ENCODE measurements at regions not wholly inside any gene's neighbourhood (a gene's known extent, or its start where the extent isn't known, plus 50 kb on each side); places are given as distances from the start of the nearest gene placed in this dataset.

DNA sequence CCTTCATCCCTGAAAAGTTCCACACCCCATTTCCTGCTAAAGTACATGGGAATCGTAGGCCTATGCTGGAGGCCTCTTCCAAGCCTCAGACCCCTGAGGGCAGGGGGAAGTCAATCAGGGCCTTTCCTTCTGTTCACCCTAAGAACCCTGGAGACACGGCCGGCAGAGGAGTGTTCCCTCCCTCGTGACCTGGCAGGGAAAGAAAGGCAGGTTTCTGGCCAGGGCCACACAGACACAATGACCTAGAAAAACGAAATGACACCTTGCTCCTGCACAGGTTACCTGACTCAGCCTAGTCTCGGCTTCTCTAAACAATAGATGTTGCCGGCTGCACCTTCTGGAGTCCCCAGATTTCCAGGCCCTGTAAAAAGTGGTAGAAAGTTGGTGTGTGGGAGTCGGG is 60.6 kb upstream of the CADM1 start (continued):
- TF ChIP-seq, protein P1, sequence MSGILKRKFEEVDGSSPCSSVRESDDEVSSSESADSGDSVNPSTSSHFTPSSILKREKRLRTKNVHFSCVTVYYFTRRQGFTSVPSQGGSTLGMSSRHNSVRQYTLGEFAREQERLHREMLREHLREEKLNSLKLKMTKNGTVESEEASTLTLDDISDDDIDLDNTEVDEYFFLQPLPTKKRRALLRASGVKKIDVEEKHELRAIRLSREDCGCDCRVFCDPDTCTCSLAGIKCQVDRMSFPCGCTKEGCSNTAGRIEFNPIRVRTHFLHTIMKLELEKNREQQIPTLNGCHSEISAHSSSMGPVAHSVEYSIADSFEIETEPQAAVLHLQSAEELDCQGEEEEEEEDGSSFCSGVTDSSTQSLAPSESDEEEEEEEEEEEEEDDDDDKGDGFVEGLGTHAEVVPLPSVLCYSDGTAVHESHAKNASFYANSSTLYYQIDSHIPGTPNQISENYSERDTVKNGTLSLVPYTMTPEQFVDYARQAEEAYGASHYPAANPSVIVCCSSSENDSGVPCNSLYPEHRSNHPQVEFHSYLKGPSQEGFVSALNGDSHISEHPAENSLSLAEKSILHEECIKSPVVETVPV (CRISPR knock-in tag; IDR thresholded peaks at IDR 0.05), result no peak
- no peak for TF ChIP-seq BACH2 (CRISPR knock-in tag; IDR thresholded peaks at IDR 0.05; ENCODE audit: borderline replicate concordance)

DNA sequence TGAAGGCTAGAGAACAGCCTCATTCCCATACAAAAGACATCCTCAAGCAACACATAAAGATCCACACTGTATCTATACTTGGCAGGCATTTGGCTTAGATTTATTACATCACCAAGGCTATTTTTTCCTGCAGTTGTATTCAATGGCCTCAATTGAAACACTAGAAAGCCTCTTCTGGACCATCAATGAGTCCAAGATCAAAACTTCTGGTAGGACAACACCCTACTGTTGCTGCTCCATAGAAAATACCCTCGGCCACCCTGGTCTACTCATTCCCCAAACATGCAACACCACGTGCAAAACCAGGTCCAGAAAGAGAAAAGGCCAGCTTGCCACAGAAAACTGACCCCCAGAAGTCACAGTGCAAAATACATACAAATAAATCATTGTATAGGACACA is 56.9 kb upstream of the CADM1 start:
- no peak for ATAC-seq
- no peak for TF ChIP-seq ZFP30 (CRISPR knock-in tag; IDR thresholded peaks at IDR 0.05)
- TF ChIP-seq, protein P2, sequence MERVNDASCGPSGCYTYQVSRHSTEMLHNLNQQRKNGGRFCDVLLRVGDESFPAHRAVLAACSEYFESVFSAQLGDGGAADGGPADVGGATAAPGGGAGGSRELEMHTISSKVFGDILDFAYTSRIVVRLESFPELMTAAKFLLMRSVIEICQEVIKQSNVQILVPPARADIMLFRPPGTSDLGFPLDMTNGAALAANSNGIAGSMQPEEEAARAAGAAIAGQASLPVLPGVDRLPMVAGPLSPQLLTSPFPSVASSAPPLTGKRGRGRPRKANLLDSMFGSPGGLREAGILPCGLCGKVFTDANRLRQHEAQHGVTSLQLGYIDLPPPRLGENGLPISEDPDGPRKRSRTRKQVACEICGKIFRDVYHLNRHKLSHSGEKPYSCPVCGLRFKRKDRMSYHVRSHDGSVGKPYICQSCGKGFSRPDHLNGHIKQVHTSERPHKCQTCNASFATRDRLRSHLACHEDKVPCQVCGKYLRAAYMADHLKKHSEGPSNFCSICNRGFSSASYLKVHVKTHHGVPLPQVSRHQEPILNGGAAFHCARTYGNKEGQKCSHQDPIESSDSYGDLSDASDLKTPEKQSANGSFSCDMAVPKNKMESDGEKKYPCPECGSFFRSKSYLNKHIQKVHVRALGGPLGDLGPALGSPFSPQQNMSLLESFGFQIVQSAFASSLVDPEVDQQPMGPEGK (CRISPR knock-in tag; IDR thresholded peaks at IDR 0.05; ENCODE audit: borderline replicate concordance), result no peak

DNA sequence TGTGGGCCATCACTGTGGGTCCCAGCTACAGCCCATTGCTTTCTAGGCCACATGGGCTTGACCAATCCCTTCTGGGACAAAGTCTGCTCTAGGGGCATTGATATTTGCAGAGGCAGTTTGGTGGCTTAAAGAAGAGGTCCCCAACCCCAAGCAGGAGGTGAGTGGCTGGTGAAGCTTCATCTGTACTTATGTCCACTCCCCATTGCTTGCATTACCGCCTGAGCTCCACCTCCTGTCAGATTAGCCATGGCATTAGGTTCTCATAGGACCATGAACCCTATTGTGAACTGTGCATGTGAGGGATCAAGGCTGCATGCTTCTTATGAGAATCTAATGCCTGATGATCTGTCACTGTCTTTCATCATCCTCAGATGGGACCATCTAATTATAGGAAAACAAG is 54.4 kb upstream of the CADM1 start:
- no peak for ATAC-seq

DNA sequence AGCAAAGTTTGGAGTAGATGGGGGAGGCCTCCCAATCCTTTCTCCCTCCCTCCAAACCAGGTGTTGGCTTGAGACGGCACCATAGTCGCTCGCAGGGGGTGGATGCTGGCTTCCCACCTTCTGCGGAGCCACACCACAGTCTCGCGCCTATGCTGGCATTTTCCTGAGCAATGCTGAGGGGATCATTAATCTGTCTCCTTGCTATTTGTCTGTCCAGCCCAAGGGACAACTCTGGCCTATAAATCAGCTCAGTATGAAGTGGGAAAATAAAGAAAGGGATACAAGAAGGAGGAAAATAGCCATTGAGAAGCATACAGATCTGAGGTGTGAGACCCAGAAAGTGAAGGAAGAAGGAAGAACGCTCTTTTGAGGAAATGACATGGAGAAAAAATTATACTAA is 53.5 kb upstream of the CADM1 start:
- TF ChIP-seq, protein P3, sequence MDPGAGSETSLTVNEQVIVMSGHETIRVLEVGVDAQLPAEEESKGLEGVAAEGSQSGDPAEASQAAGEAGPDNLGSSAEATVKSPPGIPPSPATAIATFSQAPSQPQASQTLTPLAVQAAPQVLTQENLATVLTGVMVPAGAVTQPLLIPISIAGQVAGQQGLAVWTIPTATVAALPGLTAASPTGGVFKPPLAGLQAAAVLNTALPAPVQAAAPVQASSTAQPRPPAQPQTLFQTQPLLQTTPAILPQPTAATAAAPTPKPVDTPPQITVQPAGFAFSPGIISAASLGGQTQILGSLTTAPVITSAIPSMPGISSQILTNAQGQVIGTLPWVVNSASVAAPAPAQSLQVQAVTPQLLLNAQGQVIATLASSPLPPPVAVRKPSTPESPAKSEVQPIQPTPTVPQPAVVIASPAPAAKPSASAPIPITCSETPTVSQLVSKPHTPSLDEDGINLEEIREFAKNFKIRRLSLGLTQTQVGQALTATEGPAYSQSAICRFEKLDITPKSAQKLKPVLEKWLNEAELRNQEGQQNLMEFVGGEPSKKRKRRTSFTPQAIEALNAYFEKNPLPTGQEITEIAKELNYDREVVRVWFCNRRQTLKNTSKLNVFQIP (CRISPR knock-in tag; IDR thresholded peaks at IDR 0.05; ENCODE audit: borderline replicate concordance, low read depth), result no peak
- TF ChIP-seq ARNTL (CRISPR knock-in tag; IDR thresholded peaks at IDR 0.05; ENCODE audit: borderline replicate concordance, low read depth) (no peak), ZNF565 (CRISPR knock-in tag; conservative IDR thresholded peaks at IDR 0.05; ENCODE audit: low read depth) (no peak), BACH2 (CRISPR knock-in tag; IDR thresholded peaks at IDR 0.05; ENCODE audit: borderline replicate concordance) (no peak), ZNF70 (CRISPR knock-in tag; IDR thresholded peaks at IDR 0.05) (no peak), ZFP30 (CRISPR knock-in tag; IDR thresholded peaks at IDR 0.05) (no peak), TCF4 (CRISPR knock-in tag; IDR thresholded peaks at IDR 0.05; ENCODE audit: borderline replicate concordance) (no peak), ISL1 (CRISPR knock-in tag; IDR thresholded peaks at IDR 0.05) (no peak), ZFP3 (CRISPR knock-in tag; IDR thresholded peaks at IDR 0.05) (no peak), ZNF8 (CRISPR knock-in tag; IDR thresholded peaks at IDR 0.05) (no peak), CSDC2 (CRISPR knock-in tag; IDR thresholded peaks at IDR 0.05) (no peak), TOX (CRISPR knock-in tag; IDR thresholded peaks at IDR 0.05; ENCODE audit: borderline replicate concordance) (no peak), SNAI2 (CRISPR knock-in tag; IDR thresholded peaks at IDR 0.05) (no peak), RARB (CRISPR knock-in tag; IDR thresholded peaks at IDR 0.05) (no peak), PPARA (CRISPR knock-in tag; IDR thresholded peaks at IDR 0.05; ENCODE audit: borderline replicate concordance) (no peak)
- TF ChIP-seq, protein P1 (CRISPR knock-in tag; IDR thresholded peaks at IDR 0.05), result no peak
- TF ChIP-seq, protein P4, sequence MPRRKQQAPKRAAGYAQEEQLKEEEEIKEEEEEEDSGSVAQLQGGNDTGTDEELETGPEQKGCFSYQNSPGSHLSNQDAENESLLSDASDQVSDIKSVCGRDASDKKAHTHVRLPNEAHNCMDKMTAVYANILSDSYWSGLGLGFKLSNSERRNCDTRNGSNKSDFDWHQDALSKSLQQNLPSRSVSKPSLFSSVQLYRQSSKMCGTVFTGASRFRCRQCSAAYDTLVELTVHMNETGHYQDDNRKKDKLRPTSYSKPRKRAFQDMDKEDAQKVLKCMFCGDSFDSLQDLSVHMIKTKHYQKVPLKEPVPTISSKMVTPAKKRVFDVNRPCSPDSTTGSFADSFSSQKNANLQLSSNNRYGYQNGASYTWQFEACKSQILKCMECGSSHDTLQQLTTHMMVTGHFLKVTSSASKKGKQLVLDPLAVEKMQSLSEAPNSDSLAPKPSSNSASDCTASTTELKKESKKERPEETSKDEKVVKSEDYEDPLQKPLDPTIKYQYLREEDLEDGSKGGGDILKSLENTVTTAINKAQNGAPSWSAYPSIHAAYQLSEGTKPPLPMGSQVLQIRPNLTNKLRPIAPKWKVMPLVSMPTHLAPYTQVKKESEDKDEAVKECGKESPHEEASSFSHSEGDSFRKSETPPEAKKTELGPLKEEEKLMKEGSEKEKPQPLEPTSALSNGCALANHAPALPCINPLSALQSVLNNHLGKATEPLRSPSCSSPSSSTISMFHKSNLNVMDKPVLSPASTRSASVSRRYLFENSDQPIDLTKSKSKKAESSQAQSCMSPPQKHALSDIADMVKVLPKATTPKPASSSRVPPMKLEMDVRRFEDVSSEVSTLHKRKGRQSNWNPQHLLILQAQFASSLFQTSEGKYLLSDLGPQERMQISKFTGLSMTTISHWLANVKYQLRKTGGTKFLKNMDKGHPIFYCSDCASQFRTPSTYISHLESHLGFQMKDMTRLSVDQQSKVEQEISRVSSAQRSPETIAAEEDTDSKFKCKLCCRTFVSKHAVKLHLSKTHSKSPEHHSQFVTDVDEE (CRISPR knock-in tag; IDR thresholded peaks at IDR 0.05), result no peak
- TF ChIP-seq, protein P5, sequence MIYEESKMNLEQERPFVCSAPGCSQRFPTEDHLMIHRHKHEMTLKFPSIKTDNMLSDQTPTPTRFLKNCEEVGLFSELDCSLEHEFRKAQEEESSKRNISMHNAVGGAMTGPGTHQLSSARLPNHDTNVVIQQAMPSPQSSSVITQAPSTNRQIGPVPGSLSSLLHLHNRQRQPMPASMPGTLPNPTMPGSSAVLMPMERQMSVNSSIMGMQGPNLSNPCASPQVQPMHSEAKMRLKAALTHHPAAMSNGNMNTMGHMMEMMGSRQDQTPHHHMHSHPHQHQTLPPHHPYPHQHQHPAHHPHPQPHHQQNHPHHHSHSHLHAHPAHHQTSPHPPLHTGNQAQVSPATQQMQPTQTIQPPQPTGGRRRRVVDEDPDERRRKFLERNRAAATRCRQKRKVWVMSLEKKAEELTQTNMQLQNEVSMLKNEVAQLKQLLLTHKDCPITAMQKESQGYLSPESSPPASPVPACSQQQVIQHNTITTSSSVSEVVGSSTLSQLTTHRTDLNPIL (CRISPR knock-in tag; IDR thresholded peaks at IDR 0.05; ENCODE audit: low read depth), result no peak
- TF ChIP-seq, protein P2 (CRISPR knock-in tag; IDR thresholded peaks at IDR 0.05; ENCODE audit: borderline replicate concordance), result no peak
- no peak for ATAC-seq

More for the DNA sequence above, 54.4 kb upstream of the CADM1 start:
- TF ChIP-seq PPARA (CRISPR knock-in tag; IDR thresholded peaks at IDR 0.05; ENCODE audit: borderline replicate concordance), result no peak
- TF ChIP-seq ISL1 (CRISPR knock-in tag; IDR thresholded peaks at IDR 0.05), result no peak
- no peak for TF ChIP-seq SNAI2 (CRISPR knock-in tag; IDR thresholded peaks at IDR 0.05)
- no peak for TF ChIP-seq ZNF8 (CRISPR knock-in tag; IDR thresholded peaks at IDR 0.05)
- TF ChIP-seq TCF4 (CRISPR knock-in tag; IDR thresholded peaks at IDR 0.05; ENCODE audit: borderline replicate concordance), result no peak
- TF ChIP-seq, protein P3 (CRISPR knock-in tag; IDR thresholded peaks at IDR 0.05; ENCODE audit: borderline replicate concordance, low read depth), result no peak
